Stomach (tissue), 4 donors: ENCODE measurements at regions not wholly inside any gene's neighbourhood (a gene's known extent, or its start where the extent isn't known, plus 50 kb on each side); places are given as distances from the start of the nearest gene placed in this dataset.

ENCODE experiments used
- POLR2A ChIP-seq, 4 donors: fragments of 450-650 bp; IDR thresholded peaks; one replicate each; pipeline ENCODE4 v1.6.1; 2016; ENCODE audit warnings: antibody characterized with exemption in 4 of 4, control low read depth in 2 of 4, mild to moderate bottlenecking in 1 of 4, moderate library complexity in 1 of 4
- TF ChIP-seq, protein P1 (sequence below), 7 experiments: fragments of 450-650 bp in 4 of 7; fragments of 200-600 bp in 3 of 7; sonication (generic) in 3 of 7; IDR thresholded peaks; one replicate each; pipeline ENCODE4 v1.5.1; 2016 to 2019; ENCODE audit warnings: antibody characterized with exemption in 7 of 7, control low read depth in 2 of 7, mild to moderate bottlenecking in 1 of 7

DNA sequence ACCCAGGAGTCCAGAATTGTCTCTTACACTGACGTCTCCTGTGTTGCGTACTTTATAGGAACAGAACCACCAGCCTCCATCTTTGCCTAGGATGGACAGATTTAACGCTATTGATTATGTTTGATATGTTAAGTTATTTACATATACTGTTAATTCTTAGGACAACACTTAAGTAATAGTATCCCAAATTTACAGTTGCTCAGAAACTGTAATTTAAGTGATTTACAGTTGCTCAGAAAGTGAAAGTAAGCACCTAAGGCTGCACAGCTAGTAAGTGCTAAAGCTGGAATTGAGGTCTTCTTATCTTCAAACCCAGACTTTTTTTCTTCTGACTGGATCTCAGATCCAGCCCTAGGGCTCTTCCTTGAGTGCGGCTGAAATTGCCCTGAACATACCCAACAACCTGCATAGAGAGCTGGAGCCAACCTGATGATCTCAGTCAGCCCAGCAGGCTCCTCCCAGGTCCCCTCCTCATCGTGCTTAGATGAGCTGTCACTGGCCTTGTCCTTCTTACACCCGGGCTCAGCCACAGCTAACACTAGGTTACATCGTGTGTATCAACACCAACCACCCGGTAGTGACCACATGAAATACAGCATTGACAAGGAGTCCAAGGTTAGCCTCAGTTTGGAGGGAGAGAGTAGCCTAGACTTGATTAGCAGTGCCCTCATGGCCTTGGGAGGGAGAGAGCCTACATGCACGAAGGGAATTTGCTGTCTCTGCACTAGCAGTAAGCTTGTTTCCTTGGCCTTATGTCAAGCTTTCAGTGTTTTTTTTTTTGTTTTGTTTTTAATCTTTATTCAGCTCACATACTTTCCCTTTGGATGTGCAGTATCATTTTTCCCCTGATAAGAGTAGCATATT is 111.1 kb upstream of the ARHGAP5 start:
- TF ChIP-seq, protein P1, sequence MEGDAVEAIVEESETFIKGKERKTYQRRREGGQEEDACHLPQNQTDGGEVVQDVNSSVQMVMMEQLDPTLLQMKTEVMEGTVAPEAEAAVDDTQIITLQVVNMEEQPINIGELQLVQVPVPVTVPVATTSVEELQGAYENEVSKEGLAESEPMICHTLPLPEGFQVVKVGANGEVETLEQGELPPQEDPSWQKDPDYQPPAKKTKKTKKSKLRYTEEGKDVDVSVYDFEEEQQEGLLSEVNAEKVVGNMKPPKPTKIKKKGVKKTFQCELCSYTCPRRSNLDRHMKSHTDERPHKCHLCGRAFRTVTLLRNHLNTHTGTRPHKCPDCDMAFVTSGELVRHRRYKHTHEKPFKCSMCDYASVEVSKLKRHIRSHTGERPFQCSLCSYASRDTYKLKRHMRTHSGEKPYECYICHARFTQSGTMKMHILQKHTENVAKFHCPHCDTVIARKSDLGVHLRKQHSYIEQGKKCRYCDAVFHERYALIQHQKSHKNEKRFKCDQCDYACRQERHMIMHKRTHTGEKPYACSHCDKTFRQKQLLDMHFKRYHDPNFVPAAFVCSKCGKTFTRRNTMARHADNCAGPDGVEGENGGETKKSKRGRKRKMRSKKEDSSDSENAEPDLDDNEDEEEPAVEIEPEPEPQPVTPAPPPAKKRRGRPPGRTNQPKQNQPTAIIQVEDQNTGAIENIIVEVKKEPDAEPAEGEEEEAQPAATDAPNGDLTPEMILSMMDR (IDR thresholded peaks at IDR 0.05) = no peak
- no peak for TF ChIP-seq POLR2A (IDR thresholded peaks at IDR 0.05)
